ENCODE measurements at regions not wholly inside any gene's neighbourhood (a gene's known extent, or its start where the extent isn't known, plus 50 kb on each side); places are given as distances from the start of the nearest gene placed in this dataset.
"Not testable (repeated sequence)": the region's sequence is repeated elsewhere in the genome, so short reads cannot be mapped to it uniquely, and the experiment has no call there.

GRCh38 chr3:137820366-137820765 is 56.3 kb downstream of the SOX14 start:
- DNase-seq (ENCODE audit: low read depth in 2 of 2), result no peak

GRCh38 chr3:137835096-137835495 is 71.0 kb downstream of the SOX14 start:
- no peak for DNase-seq (ENCODE audit: low read depth in 2 of 2)

- no peak for DNase-seq (ENCODE audit: low read depth in 2 of 2)
Measured at GRCh38 chr3:137845194-137845593, 81.1 kb downstream of the SOX14 start.

GRCh38 chr3:137845666-137846065 is 81.6 kb downstream of the SOX14 start:
- DNase-seq (ENCODE audit: low read depth in 2 of 2), result no peak

GRCh38 chr3:137852391-137852830 is 88.3 kb downstream of the SOX14 start:
- no peak for DNase-seq (ENCODE audit: low read depth in 2 of 2)

GRCh38 chr3:137854533-137855261 is 90.6 kb downstream of the SOX14 start:
- no peak for DNase-seq (ENCODE audit: low read depth in 2 of 2)

GRCh38 chr3:137866001-137866400 is 101.9 kb downstream of the SOX14 start:
- DNase-seq (ENCODE audit: low read depth in 2 of 2), result no peak

GRCh38 chr3:137866933-137867332 is 102.8 kb downstream of the SOX14 start:
- no peak for DNase-seq (ENCODE audit: low read depth in 2 of 2)

GRCh38 chr3:137867611-137868010 is 103.5 kb downstream of the SOX14 start:
- DNase-seq (ENCODE audit: low read depth in 2 of 2), result no peak

- DNase-seq (ENCODE audit: low read depth in 2 of 2), result no peak
Measured at GRCh38 chr3:137869022-137869421, 104.9 kb downstream of the SOX14 start.

- not testable (repeated sequence) for DNase-seq (ENCODE audit: low read depth in 2 of 2)
Measured at GRCh38 chr3:137872589-137872988, 108.5 kb downstream of the SOX14 start.

- not testable (repeated sequence) for DNase-seq (ENCODE audit: low read depth in 2 of 2)
Measured at GRCh38 chr3:137896842-137897241, 113.1 kb upstream of the CLDN18 start.

- no peak for DNase-seq (ENCODE audit: low read depth in 2 of 2)
Measured at GRCh38 chr3:137906985-137907649, 102.8 kb upstream of the CLDN18 start.

GRCh38 chr3:137924628-137925027 is 85.3 kb upstream of the CLDN18 start:
- no peak for DNase-seq (ENCODE audit: low read depth in 2 of 2)

GRCh38 chr3:137925080-137925479 is 84.9 kb upstream of the CLDN18 start:
- DNase-seq (ENCODE audit: low read depth in 2 of 2), result no peak

- DNase-seq (ENCODE audit: low read depth in 2 of 2), result no peak
Measured at GRCh38 chr3:137926991-137927390, 83.0 kb upstream of the CLDN18 start.

- no peak for DNase-seq (ENCODE audit: low read depth in 2 of 2)
Measured at GRCh38 chr3:137930976-137931375, 79.0 kb upstream of the CLDN18 start.

- DNase-seq (ENCODE audit: low read depth in 2 of 2), result no peak
Measured at GRCh38 chr3:137938876-137939275, 71.1 kb upstream of the CLDN18 start.

- DNase-seq (ENCODE audit: low read depth in 2 of 2), result no peak
Measured at GRCh38 chr3:137944593-137944992, 65.4 kb upstream of the CLDN18 start.

GRCh38 chr3:137946356-137946973 is 63.5 kb upstream of the CLDN18 start:
- DNase-seq (ENCODE audit: low read depth in 2 of 2), result peak; percentile 72 to 75

- DNase-seq (ENCODE audit: low read depth in 2 of 2), result no peak
Measured at GRCh38 chr3:137947117-137947516, 62.8 kb upstream of the CLDN18 start.

GRCh38 chr3:137948400-137949072 is 61.4 kb upstream of the CLDN18 start:
- no peak for DNase-seq (ENCODE audit: low read depth in 2 of 2)

Measured in lung microvascular endothelial cell (primary cell).